ENCODE measurements at regions not wholly inside any gene's neighbourhood (a gene's known extent, or its start where the extent isn't known, plus 50 kb on each side); places are given as distances from the start of the nearest gene placed in this dataset.

DNA sequence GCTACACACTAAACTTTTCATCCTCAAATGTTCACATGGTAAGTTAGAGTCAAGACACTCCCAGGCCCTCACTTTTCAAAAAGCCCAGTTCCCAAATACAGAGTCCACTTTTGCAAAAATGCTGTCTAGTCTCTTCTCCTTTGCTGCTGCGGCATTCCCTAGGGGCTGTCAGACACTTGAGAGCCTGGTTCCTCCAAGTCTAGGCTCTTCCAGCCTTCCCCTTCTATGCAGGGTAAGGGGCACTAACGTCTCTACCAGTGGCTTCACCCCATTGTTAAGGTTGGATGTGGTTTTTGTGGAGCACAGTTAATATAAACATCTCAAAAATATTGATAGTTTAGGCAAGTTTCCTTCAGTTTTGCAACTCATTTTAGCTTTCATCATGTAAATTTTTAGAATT lies 181.5 kb downstream of the KIF18A start:
- in situ Hi-C loops (cut with HindIII; ENCODE audit: low pct_unique_long_range_greater_than_20kb, low sequenced_read_pairs) = no loop called here
- POLR2A ChIA-PET = no interaction called here

GRCh38 chr11:27921472-27921871 lies 186.5 kb downstream of the KIF18A start:
- in situ Hi-C loops (cut with HindIII; ENCODE audit: low pct_unique_long_range_greater_than_20kb, low sequenced_read_pairs) = no loop called here
- BruUV-seq (replicated peaks) = no TSS peak
- POLR2A ChIA-PET = no interaction called here

More for the DNA sequence above, 181.5 kb downstream of the KIF18A start:
- TF ChIP-seq REST (IDR thresholded peaks at IDR 0.05; ENCODE audit: insufficient read depth in 1 of 2, low read depth in 2 of 2, low read length in 1 of 2) = no peak
- TF ChIP-seq POLR2AphosphoS5 (IDR thresholded peaks at IDR 0.05; ENCODE audit: low read depth, low read length) = no peak
- no peak for TF ChIP-seq SIN3A (IDR thresholded peaks at IDR 0.05; ENCODE audit: borderline replicate concordance, insufficient read depth, low read depth, low read length)
- TF ChIP-seq CTCF (IDR thresholded peaks at IDR 0.05) = no peak
- no peak for TF ChIP-seq TCF7L2 (IDR thresholded peaks at IDR 0.05; ENCODE audit: low read depth, low read length)
- Histone ChIP-seq H3K36me3 (ENCODE audit: control insufficient read depth, insufficient read depth, low read length) (no peaks in the 10 kb centered on the region), H3K27ac (ENCODE audit: low read length) (no peak overlapping the region), H3K9me3 (ENCODE audit: control insufficient read depth, insufficient read depth, low read depth, low read length) (no peaks in the 10 kb centered on the region; the same call in 1 of the 2 replicates), H3K4me1 (ENCODE audit: control insufficient read depth, insufficient read depth, low read length) (no peaks in the 10 kb centered on the region), H3K27me3 (ENCODE audit: control insufficient read depth, insufficient read depth, low read length) (no peaks in the 10 kb centered on the region), H3K4me3 (ENCODE audit: low read depth in 2 of 2, low read length in 2 of 2) (no peak overlapping the region)
- no TSS peak for BruUV-seq (replicated peaks)
- intact Hi-C loops (cut with micrococcal nuclease; ENCODE audit: unreplicated experiment) = no loop called here
- CTCF ChIA-PET = no interaction called here
- no peak for ATAC-seq
- DNase-seq (ENCODE audit: low read depth, low spot score) = no peak

More at GRCh38 chr11:27921472-27921871, 186.5 kb downstream of the KIF18A start:
- no peaks in the 10 kb centered on the region for H3K4me1 ChIP-seq (ENCODE audit: control insufficient read depth, insufficient read depth, low read length)
- H3K9me3 ChIP-seq (ENCODE audit: control insufficient read depth, insufficient read depth, low read depth, low read length) = no peaks in the 10 kb centered on the region; the same call in 1 of the 2 replicates
- H3K36me3 ChIP-seq (ENCODE audit: control insufficient read depth, insufficient read depth, low read length) = no peaks in the 10 kb centered on the region
- H3K27me3 ChIP-seq (ENCODE audit: control insufficient read depth, insufficient read depth, low read length) = no peaks in the 10 kb centered on the region
- no peak for DNase-seq (ENCODE audit: low read depth, low spot score)
- H3K4me3 ChIP-seq (ENCODE audit: low read depth in 2 of 2, low read length in 2 of 2) = no peak overlapping the region
- TF ChIP-seq SIN3A (IDR thresholded peaks at IDR 0.05; ENCODE audit: borderline replicate concordance, insufficient read depth, low read depth, low read length) (no peak), REST (IDR thresholded peaks at IDR 0.05; ENCODE audit: insufficient read depth in 1 of 2, low read depth in 2 of 2, low read length in 1 of 2) (no peak), POLR2AphosphoS5 (IDR thresholded peaks at IDR 0.05; ENCODE audit: low read depth, low read length) (no peak), CTCF (IDR thresholded peaks at IDR 0.05) (no peak), TCF7L2 (IDR thresholded peaks at IDR 0.05; ENCODE audit: low read depth, low read length) (no peak)
- intact Hi-C loops (cut with micrococcal nuclease; ENCODE audit: unreplicated experiment) = no loop called here
- no peak overlapping the region for H3K27ac ChIP-seq (ENCODE audit: low read length)
- CTCF ChIA-PET = no interaction called here
- ATAC-seq = no peak
